H9 (cell line): ENCODE measurements at regions not wholly inside any gene's neighbourhood (a gene's known extent, or its start where the extent isn't known, plus 50 kb on each side); places are given as distances from the start of the nearest gene placed in this dataset.

ENCODE experiments used
- DNase-seq: peaks from one replicate; pipeline ENCODE4 v3.0.0-alpha.2; 2017
- H2AFZ ChIP-seq: one replicate; pipeline ENCODE4 v1.6.1; 2013; ENCODE audit warnings: mild to moderate bottlenecking, low read length, control low read depth, moderate library complexity
- H2AK5ac ChIP-seq: 2 replicates; pipeline ENCODE4 v1.6.1; 2013; ENCODE audit warnings: low read length, control low read depth, mixed read lengths; ENCODE audit not compliant: insufficient read length
- H2BK120ac ChIP-seq: one replicate; pipeline ENCODE4 v1.6.1; 2013; ENCODE audit warnings: low read depth, mild to moderate bottlenecking, low read length, control low read depth, inconsistent platforms; ENCODE audit not compliant: poor library complexity, severe bottlenecking
- H2BK12ac ChIP-seq: 2 replicates; pipeline ENCODE4 v1.6.1; 2013; ENCODE audit warnings: low read length, control low read depth, mixed read lengths, low read depth; ENCODE audit not compliant: insufficient read length
- H2BK15ac ChIP-seq: 2 replicates; pipeline ENCODE4 v1.6.1; 2013; ENCODE audit warnings: low read depth, low read length, control low read depth
- H2BK20ac ChIP-seq: one replicate; pipeline ENCODE4 v1.6.1; 2013; ENCODE audit warnings: low read depth, mild to moderate bottlenecking, low read length, control low read depth, inconsistent platforms; ENCODE audit not compliant: poor library complexity, severe bottlenecking
- H2BK5ac ChIP-seq: 2 replicates; pipeline ENCODE4 v1.6.1; 2013; ENCODE audit warnings: low read length, control low read depth, mixed read lengths; ENCODE audit not compliant: insufficient read length
- H3K14ac ChIP-seq: 2 replicates; pipeline ENCODE4 v1.6.1; 2013; ENCODE audit warnings: low read length, control low read depth; ENCODE audit not compliant: insufficient read depth
- H3K18ac ChIP-seq: 2 replicates; pipeline ENCODE4 v1.6.1; 2013; ENCODE audit warnings: low read depth, mild to moderate bottlenecking, mixed read lengths, low read length, control low read depth; ENCODE audit not compliant: insufficient read length
- H3K23ac ChIP-seq: 2 replicates; pipeline ENCODE4 v1.6.1; 2013; ENCODE audit warnings: low read length, control low read depth, mixed read lengths, low read depth; ENCODE audit not compliant: insufficient read length
- H3K23me2 ChIP-seq: 2 replicates; pipeline ENCODE4 v1.6.1; 2013; ENCODE audit warnings: low read depth, mild to moderate bottlenecking, mixed read lengths, low read length, control low read depth; ENCODE audit not compliant: insufficient read length, poor library complexity, severe bottlenecking
- H3K27ac ChIP-seq: 2 replicates; pipeline ENCODE4 v1.5.1; 2013; ENCODE audit warnings: low read length, control low read depth, mixed read lengths, low read depth; ENCODE audit not compliant: insufficient read length
- H3K27me3 ChIP-seq: 2 replicates; pipeline ENCODE4 v1.6.1; 2013; ENCODE audit warnings: low read length, control low read depth, inconsistent platforms; ENCODE audit not compliant: insufficient read depth
- H3K4ac ChIP-seq: 2 replicates; pipeline ENCODE4 v1.6.1; 2013; ENCODE audit warnings: low read depth, mild to moderate bottlenecking, control low read depth, inconsistent platforms, low read length, moderate library complexity
- H3K4me1 ChIP-seq: 2 replicates; pipeline ENCODE4 v1.6.1; 2013; ENCODE audit warnings: low read length, control low read depth, inconsistent platforms; ENCODE audit not compliant: insufficient read depth
- H3K4me2 ChIP-seq: 2 replicates; pipeline ENCODE4 v1.6.1; 2013; ENCODE audit warnings: low read length, control low read depth, mixed read lengths; ENCODE audit not compliant: insufficient read length, insufficient read depth
- H3K56ac ChIP-seq: 2 replicates; pipeline ENCODE4 v1.6.1; 2013; ENCODE audit warnings: low read depth, mild to moderate bottlenecking, mixed read lengths, low read length, control low read depth; ENCODE audit not compliant: insufficient read length
- H3K79me1 ChIP-seq: 2 replicates; pipeline ENCODE4 v1.6.1; 2013; ENCODE audit warnings: low read depth, mild to moderate bottlenecking, moderate library complexity, low read length, control low read depth, inconsistent platforms; ENCODE audit not compliant: insufficient read depth, poor library complexity, severe bottlenecking
- H3K79me2 ChIP-seq: 2 replicates; pipeline ENCODE4 v1.6.1; 2013; ENCODE audit warnings: low read length, control low read depth, inconsistent platforms; ENCODE audit not compliant: insufficient read depth
- H3K9ac ChIP-seq: 2 replicates; pipeline ENCODE4 v1.6.1; 2013; ENCODE audit warnings: low read length, control low read depth, mixed read lengths; ENCODE audit not compliant: insufficient read length; ENCODE audit errors: extremely low read depth
- H3K9me3 ChIP-seq: one replicate; pipeline ENCODE4 v1.6.1; 2013; ENCODE audit warnings: low read depth, low read length, inconsistent platforms; ENCODE audit not compliant: control insufficient read depth
- H3T11ph ChIP-seq: one replicate; pipeline ENCODE4 v1.6.1; 2013; ENCODE audit warnings: mild to moderate bottlenecking, low read length, control low read depth, inconsistent platforms
- H4K20me1 ChIP-seq: one replicate; pipeline ENCODE4 v1.6.1; 2013; ENCODE audit not compliant: control insufficient read depth, insufficient read length, insufficient read depth
- H4K5ac ChIP-seq: 2 replicates; pipeline ENCODE4 v1.6.1; 2013; ENCODE audit warnings: low read depth, mild to moderate bottlenecking, mixed read lengths, low read length, control low read depth; ENCODE audit not compliant: insufficient read length
- H4K8ac ChIP-seq: replicated peaks from 2 replicates; pipeline ENCODE4 v1.6.1; 2013; ENCODE audit warnings: low read length, control low read depth, mixed read lengths, low read depth; ENCODE audit not compliant: insufficient read length
- H4K91ac ChIP-seq: 2 replicates; pipeline ENCODE4 v1.6.1; 2013; ENCODE audit warnings: low read depth, mild to moderate bottlenecking, moderate library complexity, mixed read lengths, low read length, control low read depth; ENCODE audit not compliant: insufficient read length
- H3K27ac Mint-ChIP-seq, 3 experiments: 2 replicates in 2 of 3; 3 replicates in 1 of 3; pipeline ENCODE4 v1.8.0; 2020 to 2021; ENCODE audit warnings: mixed read lengths in 3 of 3, mild to moderate bottlenecking in 1 of 3, moderate library complexity in 1 of 3
- H3K27me3 Mint-ChIP-seq: 2 replicates; pipeline ENCODE4 v1.8.0; 2021; ENCODE audit warnings: low read depth, mild to moderate bottlenecking, moderate library complexity, mixed read lengths
- H3K36me3 Mint-ChIP-seq, 3 experiments: 2 replicates in 2 of 3; 3 replicates in 1 of 3; pipeline ENCODE4 v1.8.0; 2020 to 2021; ENCODE audit warnings: low read depth in 3 of 3, mixed read lengths in 3 of 3; ENCODE audit not compliant: insufficient read depth in 1 of 3
- H3K4me1 Mint-ChIP-seq, 2 experiments: 2 replicates each; pipeline ENCODE4 v1.8.0; 2020; ENCODE audit warnings: mixed read lengths in 2 of 2
- H3K4me3 Mint-ChIP-seq, 2 experiments: 2 replicates in 1 of 2; 3 replicates in 1 of 2; pipeline ENCODE4 v1.8.0; 2020 to 2021; ENCODE audit warnings: mild to moderate bottlenecking in 2 of 2, mixed read lengths in 2 of 2, moderate library complexity in 1 of 2
- H3K9me3 Mint-ChIP-seq, 2 experiments: 2 replicates in 1 of 2; 3 replicates in 1 of 2; pipeline ENCODE4 v1.8.0; 2020; ENCODE audit warnings: mild to moderate bottlenecking in 2 of 2, mixed read lengths in 2 of 2, moderate library complexity in 1 of 2
- WGBS: extraction: QIAGEN DNeasy Blood & Tissue Kit; methylation state at CpG from one replicate; pipeline ENCODE4 v1.1.7; 2013; ENCODE audit warnings: missing lambda C conversion rate, low lambda C conversion rate, mixed read lengths; ENCODE audit not compliant: insufficient read length; ENCODE audit errors: extremely low coverage; 5-methylcytosine and 5-hydroxymethylcytosine counted together
- TF ChIP-seq, protein P1 (sequence below): fragments of 200-600 bp; sonication (generic); conservative IDR thresholded peaks from 3 replicates; pipeline ENCODE4 v1.8.0; 2021; ENCODE audit warnings: antibody characterized with exemption, mild to moderate bottlenecking

DNA sequence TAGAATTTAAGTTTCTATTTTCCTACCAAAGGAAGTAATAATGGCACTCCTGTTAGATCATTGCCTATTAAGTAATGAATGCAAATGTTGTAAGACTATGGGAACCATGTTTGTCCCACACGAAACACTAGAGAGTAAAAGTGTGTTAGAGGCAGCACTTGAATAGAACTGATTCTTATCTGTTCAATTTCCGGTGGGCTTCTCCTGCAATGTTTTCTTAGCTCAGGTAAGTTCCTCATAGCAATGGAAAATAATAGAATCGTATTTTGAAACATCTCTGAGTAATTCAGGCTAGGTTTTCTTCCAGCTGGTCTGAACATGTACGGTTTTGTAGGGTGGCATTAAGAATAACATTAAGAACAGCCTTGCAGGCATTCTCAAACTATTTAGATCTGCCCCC lies 145.3 kb upstream of the LIPC start:
- Histone ChIP-seq H3K4me1 (no peaks in the 10 kb centered on the region; the same call in 1 of the 2 replicates), H3K79me2 (no peaks in the 10 kb centered on the region), H3K23ac (no peak overlapping the region), H2BK5ac (no peak overlapping the region), H2AFZ (no peak overlapping the region), H4K20me1 (no peaks in the 10 kb centered on the region), H3K79me1 (no peaks in the 10 kb centered on the region), H2BK12ac (no peak overlapping the region), H4K5ac (no peak overlapping the region), H3K27ac (no peak overlapping the region), H3K14ac (no peak overlapping the region), H3K4me2 (no peak overlapping the region), H4K91ac (no peak overlapping the region), H3K18ac (no peak overlapping the region), H3K27me3 (no peaks in the 10 kb centered on the region), H2BK20ac (no peak overlapping the region), H3K9me3 (no peaks in the 10 kb centered on the region), H2BK120ac (no peak overlapping the region), H4K8ac (no peak overlapping the region), H3T11ph (no peak overlapping the region), H3K9ac (no peak overlapping the region), H3K56ac (no peak overlapping the region), H2AK5ac (no peak overlapping the region), H2BK15ac (no peak overlapping the region), H3K4ac (no peak overlapping the region), H3K23me2 (no peaks in the 10 kb centered on the region)
- Mint-ChIP-seq H3K36me3 (no peaks in the 10 kb centered on the region), H3K4me1 (peaks cover 14 to 21% of the 10 kb centered on the region in 2 experiments), H3K27ac (no peak overlapping the region; a peak in 1 of 7 replicates), H3K27me3 (no peaks in the 10 kb centered on the region), H3K9me3 (no peaks in the 10 kb centered on the region), H3K4me3 (no peak overlapping the region)
- DNase-seq = no peak
- WGBS = no CpG with 5 or more reads among the region's 4 CpGs
- TF ChIP-seq, protein P1, sequence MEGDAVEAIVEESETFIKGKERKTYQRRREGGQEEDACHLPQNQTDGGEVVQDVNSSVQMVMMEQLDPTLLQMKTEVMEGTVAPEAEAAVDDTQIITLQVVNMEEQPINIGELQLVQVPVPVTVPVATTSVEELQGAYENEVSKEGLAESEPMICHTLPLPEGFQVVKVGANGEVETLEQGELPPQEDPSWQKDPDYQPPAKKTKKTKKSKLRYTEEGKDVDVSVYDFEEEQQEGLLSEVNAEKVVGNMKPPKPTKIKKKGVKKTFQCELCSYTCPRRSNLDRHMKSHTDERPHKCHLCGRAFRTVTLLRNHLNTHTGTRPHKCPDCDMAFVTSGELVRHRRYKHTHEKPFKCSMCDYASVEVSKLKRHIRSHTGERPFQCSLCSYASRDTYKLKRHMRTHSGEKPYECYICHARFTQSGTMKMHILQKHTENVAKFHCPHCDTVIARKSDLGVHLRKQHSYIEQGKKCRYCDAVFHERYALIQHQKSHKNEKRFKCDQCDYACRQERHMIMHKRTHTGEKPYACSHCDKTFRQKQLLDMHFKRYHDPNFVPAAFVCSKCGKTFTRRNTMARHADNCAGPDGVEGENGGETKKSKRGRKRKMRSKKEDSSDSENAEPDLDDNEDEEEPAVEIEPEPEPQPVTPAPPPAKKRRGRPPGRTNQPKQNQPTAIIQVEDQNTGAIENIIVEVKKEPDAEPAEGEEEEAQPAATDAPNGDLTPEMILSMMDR = no peak
